Tibial nerve (tissue), 3 donors: ENCODE measurements at regions not wholly inside any gene's neighbourhood (a gene's known extent, or its start where the extent isn't known, plus 50 kb on each side); places are given as distances from the start of the nearest gene placed in this dataset.

Experiments used
- CTCF ChIP-seq, 5 experiments: fragments of 200-600 bp in 3 of 5; fragments of 450-650 bp in 2 of 5; sonication (generic) in 3 of 5; IDR thresholded peaks; one replicate each; pipeline ENCODE4 v1.5.1; 2016 to 2019; ENCODE audit warnings: antibody characterized with exemption in 5 of 5, mild to moderate bottlenecking in 3 of 5, moderate library complexity in 2 of 5
- POLR2A ChIP-seq, 2 donors: fragments of 450-650 bp; IDR thresholded peaks; one replicate each; pipeline ENCODE4 v1.6.1; 2017; ENCODE audit warnings: antibody characterized with exemption in 2 of 2, mild to moderate bottlenecking in 2 of 2, moderate library complexity in 2 of 2

GRCh38 chr17:83194186-83194561 lies 114.8 kb downstream of the METRNL start:
- TF ChIP-seq CTCF (IDR thresholded peaks at IDR 0.05) = no peak
- no peak for TF ChIP-seq POLR2A (IDR thresholded peaks at IDR 0.05)
